Sigmoid colon (tissue), 4 donors: ENCODE measurements at regions not wholly inside any gene's neighbourhood (a gene's known extent, or its start where the extent isn't known, plus 50 kb on each side); places are given as distances from the start of the nearest gene placed in this dataset.

Experiments used
- EP300 ChIP-seq, 4 donors: sonication (generic); formaldehyde crosslinking; IDR thresholded peaks; one replicate each; pipeline ENCODE4 v1.6.1; 2017; ENCODE audit warnings: antibody characterized with exemption in 4 of 4
- POLR2AphosphoS5 ChIP-seq, 4 donors: sonication (generic); formaldehyde crosslinking; IDR thresholded peaks; one replicate each; pipeline ENCODE4 v1.6.1; 2017; ENCODE audit warnings: antibody characterized with exemption in 4 of 4

GRCh38 chr18:75912829-75913228, 485.3 kb upstream of the SMIM21 start:
- no peak for TF ChIP-seq EP300 (IDR thresholded peaks at IDR 0.05)
- no peak for TF ChIP-seq POLR2AphosphoS5 (IDR thresholded peaks at IDR 0.05)
